KMS-11 (cell line): ENCODE measurements at regions not wholly inside any gene's neighbourhood (a gene's known extent, or its start where the extent isn't known, plus 50 kb on each side); places are given as distances from the start of the nearest gene placed in this dataset.

Experiments
- H2AFZ ChIP-seq: fragments of 200-600 bp; sonication (generic); 2 replicates; pipeline ENCODE4 v1.6.1; 2016; ENCODE audit warnings: antibody characterized with exemption, mixed run types, low read depth
- H3K27ac ChIP-seq: fragments of 200-600 bp; sonication (generic); 2 replicates; pipeline ENCODE4 v1.6.1; 2016; ENCODE audit warnings: mild to moderate bottlenecking, mixed run types
- H3K27me3 ChIP-seq: fragments of 200-600 bp; sonication (generic); 2 replicates; pipeline ENCODE4 v1.6.1; 2017; ENCODE audit warnings: mild to moderate bottlenecking, low read depth, mixed run types, moderate library complexity; ENCODE audit not compliant: insufficient read depth
- H3K36me3 ChIP-seq: fragments of 200-600 bp; sonication (generic); 2 replicates; pipeline ENCODE4 v1.6.1; 2017; ENCODE audit warnings: mild to moderate bottlenecking, mixed run types; ENCODE audit not compliant: insufficient read depth
- H3K4me1 ChIP-seq: fragments of 200-600 bp; sonication (generic); 2 replicates; pipeline ENCODE4 v1.6.1; 2016; ENCODE audit warnings: mild to moderate bottlenecking, low read depth, mixed run types; ENCODE audit not compliant: poor library complexity, severe bottlenecking
- H3K4me2 ChIP-seq: fragments of 200-600 bp; sonication (generic); 2 replicates; pipeline ENCODE4 v1.7.0; 2016; ENCODE audit warnings: mild to moderate bottlenecking, mixed run types
- H3K4me3 ChIP-seq: fragments of 200-600 bp; sonication (generic); IDR thresholded peaks from 2 replicates; pipeline ENCODE4 v1.6.1; 2017; ENCODE audit warnings: low read depth, low read length, mixed read lengths; ENCODE audit not compliant: insufficient read depth
- H3K79me2 ChIP-seq: fragments of 200-600 bp; sonication (generic); 2 replicates; pipeline ENCODE4 v1.6.1; 2016; ENCODE audit warnings: low read depth, mixed run types; ENCODE audit not compliant: insufficient read depth
- H3K9ac ChIP-seq: fragments of 200-600 bp; sonication (generic); 2 replicates; pipeline ENCODE4 v1.6.1; 2016; ENCODE audit warnings: mild to moderate bottlenecking, mixed run types
- H4K20me1 ChIP-seq: fragments of 200-600 bp; sonication (generic); 2 replicates; pipeline ENCODE4 v1.6.1; 2016; ENCODE audit warnings: mild to moderate bottlenecking, mixed run types; ENCODE audit not compliant: insufficient read depth
- CTCF ChIP-seq: fragments of 200-600 bp; sonication (generic); conservative IDR thresholded peaks from 2 replicates; pipeline ENCODE4 v1.6.1; 2017; ENCODE audit warnings: low read depth, mild to moderate bottlenecking, antibody characterized with exemption, low read length, moderate library complexity, mixed read lengths

GRCh38 chr10:9357471-9357870 lies 1303.0 kb downstream of the GATA3 start:
- H3K9ac ChIP-seq: no peak overlapping the region
- H3K4me2 ChIP-seq: no peak overlapping the region

GRCh38 chr10:9362721-9363120 lies 1308.2 kb downstream of the GATA3 start:
- Histone ChIP-seq H3K27ac (no peak overlapping the region), H3K79me2 (no peaks in the 10 kb centered on the region), H3K4me3 (no peak overlapping the region), H3K4me1 (no peaks in the 10 kb centered on the region), H2AFZ (no peak overlapping the region), H3K36me3 (no peaks in the 10 kb centered on the region), H4K20me1 (no peaks in the 10 kb centered on the region), H3K9ac (no peak overlapping the region), H3K27me3 (no peaks in the 10 kb centered on the region), H3K4me2 (no peak overlapping the region)
- TF ChIP-seq CTCF: no peak

More at GRCh38 chr10:9357471-9357870, 1303.0 kb downstream of the GATA3 start:
- Histone ChIP-seq H3K27me3 (no peaks in the 10 kb centered on the region), H3K27ac (no peak overlapping the region), H3K4me1 (no peaks in the 10 kb centered on the region), H3K36me3 (no peaks in the 10 kb centered on the region), H2AFZ (no peak overlapping the region), H3K4me3 (no peak overlapping the region), H3K79me2 (no peaks in the 10 kb centered on the region), H4K20me1 (no peaks in the 10 kb centered on the region)
- TF ChIP-seq CTCF: no peak

- Histone ChIP-seq H4K20me1 (no peaks in the 10 kb centered on the region), H3K4me2 (no peak overlapping the region), H3K79me2 (no peaks in the 10 kb centered on the region), H3K4me1 (no peaks in the 10 kb centered on the region), H2AFZ (no peak overlapping the region), H3K27ac (no peak overlapping the region), H3K36me3 (no peaks in the 10 kb centered on the region), H3K27me3 (no peaks in the 10 kb centered on the region), H3K9ac (no peak overlapping the region), H3K4me3 (no peak overlapping the region)
- TF ChIP-seq CTCF: no peak
These were observed 1324.7 kb downstream of the GATA3 start for GRCh38 chr10:9379183-9379582.

GRCh38 chr10:9381733-9382532 lies 1327.4 kb downstream of the GATA3 start:
- Histone ChIP-seq H3K9ac (no peak overlapping the region), H3K4me2 (no peak overlapping the region), H2AFZ (no peak overlapping the region), H3K27me3 (no peaks in the 10 kb centered on the region), H3K36me3 (no peaks in the 10 kb centered on the region), H3K27ac (no peak overlapping the region), H4K20me1 (no peaks in the 10 kb centered on the region), H3K79me2 (no peaks in the 10 kb centered on the region), H3K4me3 (no peak overlapping the region), H3K4me1 (no peaks in the 10 kb centered on the region)
- TF ChIP-seq CTCF: no peak
